IMR-90 (cell line): ENCODE measurements at regions not wholly inside any gene's neighbourhood (a gene's known extent, or its start where the extent isn't known, plus 50 kb on each side); places are given as distances from the start of the nearest gene placed in this dataset.

ENCODE experiments used
- CTCF ChIP-seq: conservative IDR thresholded peaks from 2 replicates; pipeline ENCODE4 v1.5.1; 2012; ENCODE audit warnings: mild to moderate bottlenecking, low read depth, low read length, improper control_type of control experiment
- ELK1 ChIP-seq: fragments of 150-350 bp; IDR thresholded peaks from 2 replicates; pipeline ENCODE4 v1.6.1; 2016; ENCODE audit warnings: low read depth, mild to moderate bottlenecking, low read length, moderate library complexity, borderline replicate concordance
- MAZ ChIP-seq: IDR thresholded peaks from 2 replicates; pipeline ENCODE4 v1.6.1; 2012; ENCODE audit warnings: low read depth, mild to moderate bottlenecking, low read length, improper control_type of control experiment, moderate library complexity, borderline replicate concordance
- MXI1 ChIP-seq: IDR thresholded peaks from 2 replicates; pipeline ENCODE4 v1.6.1; 2012; ENCODE audit warnings: low read depth, mild to moderate bottlenecking, low read length, moderate library complexity, borderline replicate concordance
- NFE2L2 ChIP-seq: fragments of 150-350 bp; IDR thresholded peaks from 2 replicates; pipeline ENCODE4 v1.6.1; 2016; ENCODE audit warnings: low read depth, mild to moderate bottlenecking, low read length
- POLR2A ChIP-seq: IDR thresholded peaks from 2 replicates; pipeline ENCODE4 v1.6.1; 2012; ENCODE audit warnings: mild to moderate bottlenecking, low read depth, low read length
- RAD21 ChIP-seq: IDR thresholded peaks from 2 replicates; pipeline ENCODE4 v1.6.1; 2012; ENCODE audit warnings: low read length, improper control_type of control experiment
- RCOR1 ChIP-seq: IDR thresholded peaks from 2 replicates; pipeline ENCODE4 v1.6.1; 2012; ENCODE audit warnings: mild to moderate bottlenecking, low read length, improper control_type of control experiment; ENCODE audit not compliant: insufficient replicate concordance
- SMC3 ChIP-seq: fragments of 150-350 bp; IDR thresholded peaks from 2 replicates; pipeline ENCODE4 v1.6.1; 2016; ENCODE audit warnings: low read depth, mild to moderate bottlenecking, antibody characterized with exemption, low read length, moderate library complexity

GRCh38 chr1:103248417-103249102 lies 140.2 kb upstream of the COL11A1 start:
- TF ChIP-seq CTCF (no peak), MXI1 (no peak), POLR2A (no peak), RAD21 (no peak), RCOR1 (no peak), NFE2L2 (no peak), MAZ (no peak), SMC3 (no peak), ELK1 (no peak)
